GM18861 (cell line): ENCODE measurements at regions not wholly inside any gene's neighbourhood (a gene's known extent, or its start where the extent isn't known, plus 50 kb on each side); places are given as distances from the start of the nearest gene placed in this dataset.
A peak's percentile ranks its signal among the peaks of the same experiment; 100 is the strongest.

Experiments
- ATAC-seq: cut with Tn5 transposase; IDR thresholded peaks from one replicate; pipeline ENCODE4 v1.9.1; 2021; ENCODE audit not compliant: unreplicated experiment

DNA sequence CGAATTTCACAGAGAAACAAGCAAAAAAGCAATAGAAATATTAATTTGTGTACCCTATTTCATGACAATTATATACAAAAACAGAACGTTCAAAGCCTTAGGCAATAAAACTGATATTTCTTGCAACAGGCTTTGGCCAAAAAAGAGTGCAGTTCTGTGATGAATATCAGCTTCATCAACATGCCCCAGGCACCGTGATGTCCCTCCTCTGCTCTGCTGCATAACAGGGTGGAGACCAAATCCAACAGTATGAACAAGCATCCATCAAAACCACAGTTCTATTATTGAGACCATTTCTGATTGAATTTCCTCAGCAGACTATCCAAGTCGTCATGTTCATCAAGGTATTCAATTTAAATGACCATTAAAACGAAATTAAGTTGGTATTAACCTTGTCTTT lies 722.6 kb upstream of the NRSN1 start:
- ATAC-seq = no peak

DNA sequence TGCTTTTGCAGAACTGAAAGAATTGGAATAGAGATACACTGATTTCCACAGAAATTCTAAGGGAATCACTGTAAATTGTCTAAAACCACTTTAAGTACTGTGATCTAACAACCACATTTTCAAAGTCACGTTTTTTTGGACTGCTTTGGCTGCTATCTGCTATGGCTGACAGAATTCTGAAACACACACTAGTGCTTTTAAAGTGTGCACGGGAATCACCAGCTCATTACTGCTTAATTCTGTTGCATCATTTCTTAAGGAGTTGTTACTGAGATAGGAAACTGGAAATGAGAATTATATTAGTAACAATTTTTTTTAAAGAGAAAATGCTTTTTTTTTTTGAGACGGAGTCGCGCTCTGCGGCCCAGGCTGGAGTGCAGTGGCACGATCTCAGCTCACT lies 716.5 kb upstream of the NRSN1 start:
- no peak for ATAC-seq

DNA sequence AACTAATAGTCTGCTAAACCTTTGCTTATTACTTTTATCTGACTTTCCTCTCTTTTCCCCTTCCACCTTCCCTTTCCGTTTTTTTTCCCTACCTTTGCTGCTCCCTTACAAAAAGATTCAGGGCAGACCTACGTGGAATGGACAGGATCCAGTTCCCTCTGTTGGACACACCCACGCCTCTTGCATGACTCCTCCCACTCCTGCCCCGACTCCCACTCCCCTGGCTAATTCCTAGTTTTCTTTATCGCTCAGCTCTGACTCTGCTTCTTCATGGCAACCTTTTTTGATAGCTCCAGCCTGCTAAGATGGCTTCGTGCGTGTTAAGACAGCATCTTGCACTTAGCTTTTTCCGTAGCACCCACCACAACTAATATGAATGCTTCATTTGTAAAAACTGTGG lies 715.6 kb upstream of the NRSN1 start:
- no peak for ATAC-seq

DNA sequence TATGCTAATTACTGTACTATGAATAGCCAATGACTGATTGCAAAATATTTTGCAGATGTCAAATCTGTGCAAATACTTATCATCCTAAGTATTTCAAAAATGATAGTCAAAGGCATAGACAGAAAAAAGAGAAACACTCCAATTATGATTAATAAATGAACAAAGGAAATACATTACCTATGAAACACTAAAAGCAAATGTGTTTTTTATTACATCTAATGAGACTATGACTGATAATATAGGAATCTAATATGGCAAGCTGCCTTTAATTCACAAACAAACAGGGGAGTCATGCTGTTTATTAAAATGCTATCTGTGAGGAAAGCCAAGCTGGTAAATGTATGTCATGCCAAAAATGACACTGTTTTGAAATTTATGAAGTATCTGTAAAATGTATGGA lies 713.2 kb upstream of the NRSN1 start:
- no peak for ATAC-seq

DNA sequence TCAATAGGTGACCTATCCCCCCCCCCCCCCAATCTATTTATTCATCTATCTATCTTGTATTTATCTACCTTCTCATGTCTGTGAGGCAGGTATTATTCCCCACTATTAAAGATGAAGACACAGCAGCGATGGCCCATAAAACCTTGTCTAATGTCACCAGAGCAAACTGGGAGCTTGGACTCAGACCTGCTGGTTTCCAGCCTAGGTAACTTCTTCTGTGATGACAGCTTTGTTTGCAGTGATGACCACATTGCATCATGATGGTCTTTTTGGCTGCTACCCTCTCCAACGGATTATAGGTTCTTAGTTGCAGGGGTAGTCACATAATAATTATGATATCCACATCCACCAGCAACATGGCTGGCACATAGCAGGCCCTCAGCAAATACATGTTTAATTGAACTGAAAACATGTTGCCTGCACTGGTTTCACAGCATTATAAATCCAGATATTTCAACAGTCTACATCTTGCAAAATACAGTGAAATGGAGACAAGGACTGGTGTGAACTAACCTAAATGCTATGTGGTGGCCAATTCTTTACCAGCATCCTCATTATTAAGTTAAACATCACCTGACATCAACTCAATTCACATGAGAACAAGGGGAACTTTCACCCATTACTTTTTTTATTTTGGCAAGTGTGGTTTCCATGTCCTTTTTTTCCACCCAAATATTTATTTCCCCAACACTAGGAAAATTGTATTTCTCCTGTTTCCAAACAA lies 712.5 kb upstream of the NRSN1 start:
- no peak for ATAC-seq

DNA sequence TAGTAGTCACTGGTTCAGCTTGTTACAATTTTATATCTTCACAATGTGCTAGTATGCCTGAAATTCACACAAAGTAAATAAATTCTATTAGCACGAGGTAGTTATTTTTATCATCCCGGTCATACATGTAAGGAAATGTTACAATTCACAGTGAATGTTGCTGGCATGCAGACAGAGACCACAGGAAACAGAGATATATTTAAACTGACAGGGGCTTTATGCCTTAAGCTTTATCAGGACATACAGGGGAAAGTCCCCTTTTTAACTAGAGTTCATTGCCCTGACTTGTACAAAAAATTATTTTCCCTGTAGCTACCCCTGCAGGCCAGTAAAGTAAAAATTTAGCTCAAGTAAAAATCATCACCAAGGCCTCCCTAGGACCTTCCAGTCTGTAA lies 712.0 kb upstream of the NRSN1 start:
- ATAC-seq = peak; percentile 84

DNA sequence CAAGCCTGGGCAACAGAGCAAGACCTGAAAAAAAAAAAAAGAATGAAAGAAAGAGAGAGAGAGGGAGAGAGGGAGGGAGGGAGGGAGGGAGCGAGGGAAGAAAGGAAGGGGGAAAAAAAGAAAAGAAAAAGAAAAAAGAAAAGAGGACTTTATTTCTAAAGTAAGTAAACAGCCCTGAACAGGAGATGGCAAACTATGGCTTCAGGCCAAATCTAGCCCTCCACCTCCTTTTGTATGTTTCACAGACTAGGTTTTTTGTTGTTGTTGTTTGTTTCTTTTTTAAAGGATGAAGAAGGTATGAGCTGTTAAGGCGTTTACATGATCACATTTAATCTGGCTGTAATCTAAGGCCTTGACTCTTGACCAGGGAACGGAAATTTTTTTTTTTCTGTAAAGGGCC lies 711.1 kb upstream of the NRSN1 start:
- ATAC-seq = no peak

DNA sequence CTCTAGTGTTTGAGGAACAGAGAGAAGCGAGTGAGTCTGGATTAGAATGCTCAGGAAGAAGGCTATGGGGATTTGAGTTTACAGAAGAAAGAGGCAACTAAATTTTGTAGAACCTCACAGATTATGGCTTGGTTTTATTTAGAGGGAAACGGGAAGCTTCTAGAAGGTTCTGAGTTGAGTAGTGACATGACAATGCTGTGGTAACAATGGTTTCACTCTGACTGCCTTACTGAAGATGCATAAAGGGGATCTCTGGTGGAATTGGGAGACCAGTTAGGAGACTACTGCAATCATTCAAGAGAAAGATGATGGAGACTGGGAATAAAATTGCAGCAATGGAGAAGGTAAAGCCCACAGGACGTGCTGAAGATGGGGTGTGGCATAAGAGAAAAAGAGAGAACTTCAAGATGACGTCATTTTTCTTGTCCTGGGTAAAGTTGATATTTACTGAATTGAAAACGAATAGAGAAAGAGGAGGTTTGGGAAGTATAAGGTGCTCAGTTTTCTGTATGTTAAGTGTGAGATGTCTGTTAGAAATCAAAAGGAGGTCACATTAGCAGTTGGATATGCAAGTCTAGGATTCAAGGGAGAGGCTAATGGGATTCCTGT lies 710.1 kb upstream of the NRSN1 start:
- ATAC-seq = no peak

DNA sequence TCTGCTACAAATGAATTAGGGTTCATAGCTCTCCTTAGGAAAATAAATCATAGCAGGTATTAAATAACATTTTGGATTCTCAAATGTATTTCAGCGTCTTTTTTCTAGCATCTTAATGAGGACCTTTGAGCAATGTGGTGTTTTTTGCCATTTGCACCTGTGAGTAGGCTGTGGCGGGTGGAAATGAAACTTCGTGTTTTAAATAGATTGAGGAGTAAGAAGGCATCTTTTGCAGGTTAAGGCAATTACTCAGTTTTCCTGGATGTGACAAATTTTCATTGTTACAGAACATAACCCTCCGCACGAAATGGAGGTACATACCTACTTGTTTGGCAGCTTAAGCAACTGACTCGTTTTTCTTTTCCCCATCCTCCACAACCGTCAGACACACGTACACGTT lies 708.9 kb upstream of the NRSN1 start:
- ATAC-seq = no peak

DNA sequence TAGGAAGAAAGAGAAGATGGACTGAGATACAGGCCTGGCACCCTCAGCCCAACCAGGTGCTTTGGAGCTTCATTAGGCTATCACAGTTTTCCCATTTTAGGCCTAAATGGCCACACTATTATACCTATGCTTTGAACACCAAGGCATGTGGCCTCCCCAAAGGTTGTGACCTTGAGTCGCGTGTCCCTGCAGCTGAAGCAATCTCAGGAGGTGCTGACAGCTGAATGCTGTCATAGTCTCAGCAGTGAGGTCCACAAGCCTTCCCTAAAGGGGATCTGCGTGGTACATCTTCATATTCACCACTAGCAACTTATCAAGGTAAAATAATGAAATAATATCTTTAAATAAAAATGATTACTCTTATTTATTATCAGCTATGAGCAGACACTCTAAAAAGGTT lies 707.9 kb upstream of the NRSN1 start:
- no peak for ATAC-seq

DNA sequence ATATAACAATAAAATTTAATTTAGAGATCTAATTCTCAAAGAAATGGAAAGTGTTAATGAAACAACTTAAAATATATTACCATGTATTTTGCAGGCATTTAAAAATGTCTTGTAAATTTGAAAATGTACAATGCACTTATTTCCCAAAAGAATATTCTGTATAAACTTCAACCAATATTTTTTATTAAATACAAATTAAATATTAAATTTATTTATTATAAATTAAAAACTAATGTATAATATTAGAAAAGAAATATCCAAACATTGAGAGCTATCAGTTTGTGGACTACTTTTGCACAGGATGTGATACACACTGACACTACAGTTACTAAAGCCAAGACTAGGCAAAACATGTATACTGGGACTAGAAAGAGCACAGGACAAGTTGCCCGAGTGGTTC lies 707.0 kb upstream of the NRSN1 start:
- ATAC-seq = no peak

DNA sequence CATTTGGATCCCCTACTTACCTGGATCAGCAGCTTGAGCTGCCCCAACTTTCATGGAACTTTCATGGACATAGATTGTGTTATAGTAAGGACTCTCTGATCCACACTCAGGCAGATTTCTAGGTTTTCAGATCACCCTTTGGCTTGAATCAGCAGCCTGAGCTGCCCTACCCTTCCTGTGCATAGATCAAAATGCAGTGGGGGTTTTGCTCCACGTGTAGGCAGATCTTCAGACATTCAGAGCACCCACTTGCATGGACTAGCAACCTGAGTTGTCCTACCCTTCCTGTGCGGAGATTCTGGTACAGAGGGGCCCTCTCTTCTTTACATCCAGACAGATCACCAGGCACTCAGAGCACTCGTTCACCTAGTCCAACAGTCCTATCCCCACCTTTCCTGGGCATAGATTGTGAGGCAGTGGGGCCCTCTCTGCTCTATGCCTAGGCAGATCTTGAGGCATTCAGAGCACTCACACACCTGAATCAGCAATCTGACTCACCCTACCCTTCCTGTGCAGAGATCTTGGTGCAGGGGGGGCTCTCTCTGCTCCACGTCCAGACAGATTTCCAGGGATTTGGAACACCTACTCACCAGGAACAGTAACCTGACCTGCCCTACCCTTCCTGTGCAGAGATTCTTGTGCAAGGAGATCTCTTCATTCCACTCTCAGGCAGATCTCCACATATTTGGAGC lies 705.2 kb upstream of the NRSN1 start:
- ATAC-seq = no peak

DNA sequence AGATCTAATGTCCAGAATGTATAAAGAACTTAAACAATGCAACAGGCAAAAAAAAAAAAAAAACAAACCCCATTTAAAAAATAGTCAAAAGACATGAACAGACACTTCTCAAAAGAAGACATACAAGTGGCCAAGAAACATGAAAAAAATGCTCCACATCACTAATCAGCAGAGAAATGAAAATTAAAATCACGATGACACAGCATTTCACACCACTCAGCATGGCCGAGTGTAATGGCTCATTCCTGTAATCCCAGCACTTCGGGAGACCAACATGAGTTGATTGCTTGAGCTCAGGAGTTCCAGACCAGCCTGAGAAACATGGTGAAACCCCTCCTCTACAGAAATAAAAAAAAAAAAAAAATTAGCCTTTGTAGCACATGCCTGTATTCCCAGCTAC lies 701.4 kb upstream of the NRSN1 start:
- ATAC-seq = no peak

DNA sequence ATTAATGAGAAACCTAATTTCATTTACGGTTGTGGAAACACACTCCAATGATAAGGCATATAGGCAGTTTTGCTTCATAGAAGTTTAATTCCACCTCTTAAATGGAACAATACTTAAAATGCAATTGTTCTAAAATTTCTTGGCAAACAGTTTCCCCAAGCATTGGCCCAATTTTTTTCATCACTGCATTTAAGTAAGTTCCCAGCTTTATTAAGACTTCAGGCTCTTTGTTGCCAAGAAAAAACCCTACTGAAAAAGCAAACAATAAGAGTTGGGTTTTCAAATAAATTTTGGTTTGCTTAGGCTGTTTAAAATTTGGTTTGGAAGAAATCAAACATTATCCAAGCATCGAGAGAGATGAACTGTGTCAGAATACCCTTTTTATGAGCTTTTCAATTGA lies 690.9 kb upstream of the NRSN1 start:
- ATAC-seq = no peak

DNA sequence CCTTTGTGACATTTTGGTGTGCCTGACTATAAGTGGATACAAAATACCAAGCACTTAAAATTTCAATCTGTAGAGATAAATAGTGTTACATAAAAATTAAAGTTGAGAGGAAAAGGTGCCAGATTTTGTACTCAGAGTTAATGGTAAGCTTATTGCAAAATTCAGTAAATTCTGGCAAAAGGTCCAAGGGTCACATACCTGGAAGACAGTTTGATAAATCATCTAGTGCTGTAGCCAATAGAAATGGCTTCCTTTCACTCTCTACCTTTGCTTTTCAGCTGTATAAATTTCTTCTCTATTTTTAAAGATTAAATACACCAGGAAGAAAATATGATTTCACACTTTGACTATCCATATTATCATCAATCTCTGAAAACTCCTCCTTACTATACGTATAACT lies 690.2 kb upstream of the NRSN1 start:
- ATAC-seq = no peak

DNA sequence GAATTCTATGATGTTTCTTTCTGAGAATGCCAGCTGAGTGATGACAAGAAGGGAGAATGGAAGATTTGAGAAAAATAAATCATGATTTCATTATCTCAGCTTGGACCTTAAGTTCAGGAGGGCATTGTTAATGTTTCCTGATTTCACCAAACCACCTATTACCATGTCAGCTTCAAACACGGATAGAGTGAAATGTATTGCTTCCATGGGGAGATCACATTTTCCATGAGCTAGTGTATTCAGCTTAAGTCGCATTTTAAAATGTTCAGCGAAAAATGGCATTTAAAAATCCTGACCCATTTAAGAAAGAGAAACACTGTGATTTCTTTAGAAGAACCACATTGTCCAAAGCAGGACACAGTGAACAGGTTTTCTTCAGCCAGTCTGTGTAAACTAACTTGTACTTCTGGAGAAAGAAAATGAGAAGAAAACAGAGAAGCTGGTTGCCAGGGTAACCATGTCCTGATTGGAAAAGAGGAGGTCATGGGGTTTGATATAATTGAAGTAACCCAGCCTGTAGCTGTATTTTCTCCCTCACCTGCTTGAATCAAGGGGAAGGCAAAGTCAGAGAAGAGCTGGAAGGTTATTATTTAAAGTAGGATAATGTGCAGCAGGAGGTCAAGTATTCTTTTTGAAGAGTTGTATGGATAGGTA lies 684.1 kb upstream of the NRSN1 start:
- no peak for ATAC-seq

DNA sequence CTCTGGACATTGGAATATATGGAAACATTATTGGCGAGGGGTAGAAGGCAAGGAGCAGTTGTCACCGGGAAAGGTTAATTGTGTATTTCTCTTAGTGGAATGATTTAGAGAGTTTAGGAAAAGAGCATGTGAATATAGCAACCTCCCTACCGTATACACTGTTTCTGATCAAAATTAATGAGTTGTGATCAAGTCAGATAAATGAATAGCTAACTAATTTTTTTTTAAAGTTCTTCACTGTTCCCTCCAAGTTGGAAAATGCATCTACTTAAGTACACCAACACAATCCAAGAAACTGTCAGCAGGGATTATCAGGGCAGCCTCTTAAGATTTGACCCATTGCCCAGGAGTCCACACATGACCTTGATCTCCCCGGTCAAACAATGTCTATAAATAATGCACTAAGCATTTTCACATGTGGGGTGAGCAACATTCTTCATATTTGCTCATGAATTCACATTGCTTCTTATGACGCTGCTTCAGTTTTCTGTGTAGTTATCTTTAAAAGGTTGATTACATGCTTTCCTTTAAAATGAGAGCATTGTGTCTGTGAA lies 680.8 kb upstream of the NRSN1 start:
- no peak for ATAC-seq

DNA sequence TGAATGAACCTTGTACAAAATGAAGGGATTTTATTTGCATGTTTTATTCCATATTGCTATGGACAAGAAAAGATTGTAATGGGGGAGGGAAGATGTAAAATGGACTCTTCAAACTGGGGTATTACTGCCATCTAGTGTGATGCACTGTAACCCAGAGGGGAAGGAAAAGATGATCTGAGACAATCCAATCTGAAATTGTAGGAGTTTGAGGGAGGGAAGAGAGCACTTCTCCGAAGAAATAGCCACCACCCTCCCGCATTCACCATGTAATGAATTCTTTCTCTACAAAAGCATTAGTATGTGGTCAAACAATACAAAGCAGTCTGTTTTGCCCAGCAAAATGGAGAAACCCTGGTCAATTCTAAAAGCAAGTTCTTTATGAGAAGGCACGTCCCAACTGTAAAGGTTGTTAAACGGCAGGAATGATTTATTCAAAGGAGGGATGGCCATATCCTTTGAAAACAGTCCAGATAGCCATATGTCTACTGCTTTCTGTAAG lies 679.5 kb upstream of the NRSN1 start:
- no peak for ATAC-seq

DNA sequence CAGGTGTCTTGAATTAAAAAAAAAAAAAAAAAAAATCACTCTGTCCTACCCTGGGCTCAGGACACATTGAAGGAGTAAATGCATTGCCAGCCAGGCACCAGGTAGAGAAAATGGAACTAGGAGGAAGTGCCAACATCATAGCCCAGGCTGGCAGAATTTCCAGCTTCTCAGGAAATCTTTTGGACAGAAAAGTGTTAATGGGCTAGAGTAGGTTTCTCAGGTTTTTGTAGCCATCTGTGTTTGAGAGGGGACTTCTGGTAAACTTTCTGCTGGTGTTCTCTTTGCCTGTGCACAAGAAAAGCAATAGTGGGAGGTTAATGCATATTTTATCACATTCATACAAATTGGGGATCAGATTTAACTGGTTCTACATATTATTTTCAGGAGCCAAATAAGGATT lies 678.3 kb upstream of the NRSN1 start:
- ATAC-seq = no peak

DNA sequence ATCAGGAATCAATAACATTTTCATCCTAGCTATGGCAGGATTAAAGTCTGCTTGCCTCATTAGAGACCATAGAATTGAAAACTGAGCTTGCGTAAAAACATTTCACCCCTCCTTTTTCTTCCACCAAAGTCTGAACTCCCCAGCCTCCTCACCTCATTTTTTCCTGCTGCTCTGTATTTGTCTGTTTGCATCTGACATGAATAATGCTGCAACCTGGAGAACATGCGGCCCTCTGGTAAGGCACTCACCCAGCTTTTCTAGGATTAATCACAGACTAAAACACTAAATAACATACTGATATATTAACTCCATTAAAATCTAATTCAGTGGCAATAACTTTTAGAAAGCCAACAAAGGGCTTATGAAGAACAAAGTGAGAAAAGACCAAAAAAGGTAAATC lies 677.7 kb upstream of the NRSN1 start:
- ATAC-seq = no peak
